H1 (cell line): ENCODE measurements at regions not wholly inside any gene's neighbourhood (a gene's known extent, or its start where the extent isn't known, plus 50 kb on each side); places are given as distances from the start of the nearest gene placed in this dataset.

Experiments
- CTBP2 ChIP-seq: IDR thresholded peaks from 2 replicates; pipeline ENCODE4 v1.7.0; 2011; ENCODE audit warnings: borderline replicate concordance, mild to moderate bottlenecking, moderate library complexity, mixed read lengths, low read length; ENCODE audit not compliant: insufficient read depth, insufficient read length
- POLR2AphosphoS5 ChIP-seq: IDR thresholded peaks from 2 replicates; pipeline ENCODE4 v1.6.1; 2011; ENCODE audit warnings: low read depth, low read length
- TEAD4 ChIP-seq: IDR thresholded peaks from 2 replicates; pipeline ENCODE4 v1.6.1; 2012; ENCODE audit warnings: low read depth, low read length, inconsistent platforms, mixed read lengths
- TF ChIP-seq, protein P1 (sequence below), 3 experiments: IDR thresholded peaks; 1 replicate in 2 of 3; 2 replicates in 1 of 3; pipeline versions ENCODE4 v1.5.1 to v1.6.1; 2011; ENCODE audit warnings: low read length in 3 of 3, mild to moderate bottlenecking in 3 of 3, inconsistent platforms in 2 of 3, low read depth in 1 of 3, moderate library complexity in 1 of 3; ENCODE audit not compliant: insufficient read depth in 1 of 3; ENCODE audit errors: control extremely low read depth in 1 of 3

DNA sequence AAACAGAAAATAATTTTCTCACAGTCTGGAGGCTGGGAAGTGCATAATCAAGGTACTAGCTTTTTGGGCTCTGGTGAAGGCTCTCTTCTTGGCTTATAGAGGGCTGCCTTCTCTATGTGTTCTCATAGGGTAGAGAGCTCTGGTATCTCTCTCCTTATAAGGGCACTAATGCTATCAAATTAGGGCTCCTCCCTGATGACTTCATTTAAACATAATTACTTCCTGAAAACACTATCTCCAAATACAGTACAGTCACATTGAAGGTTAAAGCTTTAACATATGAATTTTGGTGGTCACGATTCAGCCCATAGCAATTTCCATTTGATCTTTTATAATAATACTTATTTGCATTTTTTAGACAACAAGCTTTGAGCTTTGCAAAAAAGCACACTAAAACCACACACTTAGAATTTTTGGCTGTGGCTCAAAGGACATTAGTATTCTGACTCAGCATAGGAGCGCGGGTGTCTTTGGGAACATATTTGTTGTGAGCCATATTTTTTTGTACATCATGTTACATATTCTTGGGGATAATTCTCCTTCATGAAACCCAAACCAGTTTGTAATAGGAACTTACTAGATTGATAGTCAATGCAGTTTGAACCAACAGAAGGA is 808.1 kb upstream of the FBXO33 start:
- TF ChIP-seq POLR2AphosphoS5 (no peak), TEAD4 (no peak), CTBP2 (no peak)
- TF ChIP-seq, protein P1, sequence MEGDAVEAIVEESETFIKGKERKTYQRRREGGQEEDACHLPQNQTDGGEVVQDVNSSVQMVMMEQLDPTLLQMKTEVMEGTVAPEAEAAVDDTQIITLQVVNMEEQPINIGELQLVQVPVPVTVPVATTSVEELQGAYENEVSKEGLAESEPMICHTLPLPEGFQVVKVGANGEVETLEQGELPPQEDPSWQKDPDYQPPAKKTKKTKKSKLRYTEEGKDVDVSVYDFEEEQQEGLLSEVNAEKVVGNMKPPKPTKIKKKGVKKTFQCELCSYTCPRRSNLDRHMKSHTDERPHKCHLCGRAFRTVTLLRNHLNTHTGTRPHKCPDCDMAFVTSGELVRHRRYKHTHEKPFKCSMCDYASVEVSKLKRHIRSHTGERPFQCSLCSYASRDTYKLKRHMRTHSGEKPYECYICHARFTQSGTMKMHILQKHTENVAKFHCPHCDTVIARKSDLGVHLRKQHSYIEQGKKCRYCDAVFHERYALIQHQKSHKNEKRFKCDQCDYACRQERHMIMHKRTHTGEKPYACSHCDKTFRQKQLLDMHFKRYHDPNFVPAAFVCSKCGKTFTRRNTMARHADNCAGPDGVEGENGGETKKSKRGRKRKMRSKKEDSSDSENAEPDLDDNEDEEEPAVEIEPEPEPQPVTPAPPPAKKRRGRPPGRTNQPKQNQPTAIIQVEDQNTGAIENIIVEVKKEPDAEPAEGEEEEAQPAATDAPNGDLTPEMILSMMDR (IDR thresholded peaks at IDR 0.05; ENCODE audit: control extremely low read depth in 1 of 3, insufficient read depth in 1 of 3, low read depth in 1 of 3, low read length in 3 of 3): no peak
